ENCODE measurements at regions not wholly inside any gene's neighbourhood (a gene's known extent, or its start where the extent isn't known, plus 50 kb on each side); places are given as distances from the start of the nearest gene placed in this dataset.

- CTCF ChIA-PET, result no interaction called here
- no peaks in the 10 kb centered on the region for H3K36me3 ChIP-seq (replicated peaks in 1 of 2; ENCODE audit: control extremely low read depth in 1 of 2, control insufficient read depth in 1 of 2, extremely low read depth in 1 of 2, insufficient read depth in 2 of 2, low read length in 1 of 2)
- H3K9me3 Mint-ChIP-seq (ENCODE audit: insufficient read depth), result no peaks in the 10 kb centered on the region
- no peaks in the 10 kb centered on the region for H3K27me3 Mint-ChIP-seq
- no peak overlapping the region for H3K4me3 Mint-ChIP-seq
- ATAC-seq (ENCODE audit: low read depth), result no peak
- no peaks in the 10 kb centered on the region for H3K9me3 ChIP-seq (ENCODE audit: control extremely low read depth in 1 of 3, control insufficient read depth in 2 of 3, insufficient read depth in 1 of 3, low read length in 2 of 3)
- POLR2A ChIA-PET, result no interaction called here
- H3K4me1 ChIP-seq (ENCODE audit: control insufficient read depth in 2 of 2, insufficient read depth in 2 of 2, low read length in 2 of 2), result no peaks in the 10 kb centered on the region
- no peak overlapping the region for H3K27ac ChIP-seq (ENCODE audit: low read length in 2 of 2)
- H2AFZ ChIP-seq (ENCODE audit: insufficient read depth, low read depth, low read length, poor library complexity, severe bottlenecking), result no peak overlapping the region
- no peaks in the 10 kb centered on the region for H4K20me1 ChIP-seq (ENCODE audit: control insufficient read depth, insufficient read depth, low read length, poor library complexity, severe bottlenecking)
- no peak for TF ChIP-seq CTCF (IDR thresholded peaks at IDR 0.05)
- no peak for TF ChIP-seq EZH2 (IDR thresholded peaks at IDR 0.05; ENCODE audit: borderline replicate concordance, insufficient read depth, low read depth, low read length, poor library complexity, severe bottlenecking)
- no peaks in the 10 kb centered on the region for H3K79me2 ChIP-seq (ENCODE audit: control insufficient read depth, insufficient read depth, low read length)
- intact Hi-C loops (cut with micrococcal nuclease), result no loop called here
- H3K4me2 ChIP-seq (replicated peaks; ENCODE audit: low read depth, low read length, poor library complexity, severe bottlenecking), result no peak overlapping the region
- WGBS (ENCODE audit: insufficient coverage), result no CpG with 5 or more reads among the region's 3 CpGs
- H3K27me3 ChIP-seq (replicated peaks in 1 of 4; ENCODE audit: control extremely low read depth in 1 of 4, control insufficient read depth in 3 of 4, insufficient read depth in 4 of 4, low read length in 3 of 4), result no peaks in the 10 kb centered on the region
- no peak overlapping the region for H3K4me3 ChIP-seq (ENCODE audit: control extremely low read depth in 1 of 5, extremely low read depth in 1 of 5, insufficient read depth in 1 of 5, low read depth in 2 of 5, low read length in 4 of 5)
- no peak overlapping the region for H3K9ac ChIP-seq (ENCODE audit: low read length)
- no peaks in the 10 kb centered on the region for H3K4me1 Mint-ChIP-seq
- H3K27ac Mint-ChIP-seq, result no peak overlapping the region
- no peak for DNase-seq
These were observed 263.3 kb downstream of the SOX4 start for GRCh38 chr6:21856844-21857243.

GRCh38 chr6:21858076-21858475 is 264.5 kb downstream of the SOX4 start:
- no peak for ATAC-seq (ENCODE audit: low read depth)
- no peaks in the 10 kb centered on the region for H3K4me1 ChIP-seq (ENCODE audit: control insufficient read depth in 2 of 2, insufficient read depth in 2 of 2, low read length in 2 of 2)

More at GRCh38 chr6:21858076-21858475, 264.5 kb downstream of the SOX4 start:
- Mint-ChIP-seq H3K4me3 (no peak overlapping the region), H3K27ac (no peak overlapping the region), H3K27me3 (no peaks in the 10 kb centered on the region), H3K9me3 (ENCODE audit: insufficient read depth) (no peaks in the 10 kb centered on the region), H3K4me1 (no peaks in the 10 kb centered on the region)
- no peaks in the 10 kb centered on the region for H3K27me3 ChIP-seq (replicated peaks in 1 of 4; ENCODE audit: control extremely low read depth in 1 of 4, control insufficient read depth in 3 of 4, insufficient read depth in 4 of 4, low read length in 3 of 4)
- no peak for DNase-seq
- no peaks in the 10 kb centered on the region for H3K79me2 ChIP-seq (ENCODE audit: control insufficient read depth, insufficient read depth, low read length)
- H3K27ac ChIP-seq (ENCODE audit: low read length in 2 of 2), result no peak overlapping the region
- H2AFZ ChIP-seq (ENCODE audit: insufficient read depth, low read depth, low read length, poor library complexity, severe bottlenecking), result no peak overlapping the region
- 80% methylated on average over 1 of the region's 1 CpG for WGBS (ENCODE audit: insufficient coverage)
- H3K4me2 ChIP-seq (replicated peaks; ENCODE audit: low read depth, low read length, poor library complexity, severe bottlenecking), result no peak overlapping the region
- intact Hi-C loops (cut with micrococcal nuclease), result no loop called here
- ChIA-PET CTCF (no interaction called here), POLR2A (no interaction called here)
- TF ChIP-seq EZH2 (IDR thresholded peaks at IDR 0.05; ENCODE audit: borderline replicate concordance, insufficient read depth, low read depth, low read length, poor library complexity, severe bottlenecking) (no peak), CTCF (IDR thresholded peaks at IDR 0.05) (no peak)
- no peak overlapping the region for H3K9ac ChIP-seq (ENCODE audit: low read length)
- no peaks in the 10 kb centered on the region for H3K9me3 ChIP-seq (ENCODE audit: control extremely low read depth in 1 of 3, control insufficient read depth in 2 of 3, insufficient read depth in 1 of 3, low read length in 2 of 3)
- no peaks in the 10 kb centered on the region for H3K36me3 ChIP-seq (replicated peaks in 1 of 2; ENCODE audit: control extremely low read depth in 1 of 2, control insufficient read depth in 1 of 2, extremely low read depth in 1 of 2, insufficient read depth in 2 of 2, low read length in 1 of 2)
- H4K20me1 ChIP-seq (ENCODE audit: control insufficient read depth, insufficient read depth, low read length, poor library complexity, severe bottlenecking), result no peaks in the 10 kb centered on the region
- H3K4me3 ChIP-seq (ENCODE audit: control extremely low read depth in 1 of 5, extremely low read depth in 1 of 5, insufficient read depth in 1 of 5, low read depth in 2 of 5, low read length in 4 of 5), result no peak overlapping the region

Data from B cell (primary cell).